ENCODE measurements at regions not wholly inside any gene's neighbourhood (a gene's known extent, or its start where the extent isn't known, plus 50 kb on each side); places are given as distances from the start of the nearest gene placed in this dataset.
A peak's percentile ranks its signal among the peaks of the same experiment; 100 is the strongest.

DNA sequence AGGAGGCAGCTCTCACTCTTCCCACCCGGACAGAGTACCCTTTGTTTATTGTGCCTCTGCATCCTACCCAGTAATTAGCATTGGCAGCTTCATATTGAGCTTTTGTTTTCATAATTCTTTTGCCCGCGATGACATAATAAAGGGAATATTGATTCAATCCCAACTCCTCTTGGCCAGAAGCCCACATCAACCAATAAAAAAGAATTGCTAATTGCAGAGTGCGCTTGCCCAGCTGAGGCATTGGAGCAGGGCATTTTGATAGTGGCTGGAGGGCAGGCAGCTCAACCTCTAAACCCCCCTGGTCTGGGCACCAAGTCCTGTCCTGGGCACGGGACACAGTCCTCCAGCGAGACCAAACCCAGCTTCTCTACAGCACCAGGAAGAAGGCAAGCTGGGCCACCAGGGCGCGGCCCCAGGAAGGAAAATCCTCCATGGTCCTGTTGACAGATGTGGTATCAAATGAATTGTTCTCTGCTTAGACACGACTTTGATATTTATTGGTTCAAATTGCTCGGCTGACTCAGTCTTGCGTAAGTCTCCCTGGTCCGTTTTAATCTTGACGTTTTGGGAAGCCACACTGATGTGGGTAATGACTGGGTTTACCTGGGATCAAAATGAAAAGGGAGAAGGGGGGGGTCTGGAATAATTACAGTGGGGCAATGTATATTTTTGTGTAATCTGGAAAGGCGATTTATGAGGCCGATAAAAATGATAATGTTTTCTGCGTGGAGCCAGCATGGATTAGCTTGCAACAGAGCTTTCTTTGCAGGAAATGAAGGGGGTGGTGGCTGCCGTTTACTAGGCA, 220.7 kb upstream of the MSX2 start:
- H3K9ac ChIP-seq (replicated peaks in 1 of 4; ENCODE audit: extremely low read depth in 1 of 4, low read depth in 3 of 4, low read length in 3 of 4) = no peak overlapping the region
- no peak overlapping the region for H3K27ac ChIP-seq (ENCODE audit: low read depth, low read length)
- H3K4me1 ChIP-seq (replicated peaks in 1 of 4; ENCODE audit: control insufficient read depth in 3 of 4, insufficient read depth in 4 of 4, low read length in 3 of 4) = no peaks in the 10 kb centered on the region
- POLR2A ChIA-PET (ENCODE audit: partially characterized antibody) = no interaction called here
- H2AFZ ChIP-seq (ENCODE audit: low read length) = no peak overlapping the region
- no peak overlapping the region for H4K8ac ChIP-seq (ENCODE audit: extremely low read depth, insufficient read depth, low read length)
- no peak overlapping the region for H2BK120ac ChIP-seq (replicated peaks; ENCODE audit: low read depth, low read length)
- H3K23ac ChIP-seq (ENCODE audit: insufficient read length) = no peak overlapping the region
- CTCF ChIA-PET (ENCODE audit: partially characterized antibody) = interaction anchor here (1.0 to 1.5 kb wide), 2 partner anchors 12 to 84 kb away, joined by 4 to 5 read pairs; no protein-coding TSS in a partner anchor
- H4K20me1 ChIP-seq (replicated peaks in 1 of 2; ENCODE audit: control insufficient read depth in 1 of 2, insufficient read depth in 2 of 2, low read length in 2 of 2) = no peaks in the 10 kb centered on the region
- WGBS, 2 experiments (ENCODE audit: extremely low coverage in 1 of 2, insufficient coverage in 1 of 2, insufficient read length in 1 of 2, insufficient replicate concordance in 2 of 2, low coverage in 1 of 2, low lambda C conversion rate in 2 of 2, missing lambda C conversion rate in 1 of 2) = 85% methylated on average over 17 of the region's 17 CpGs; no CpG with 5 or more reads in 1 of the 2 experiments
- TF ChIP-seq POU5F1 (IDR thresholded peaks at IDR 0.05; ENCODE audit: low read depth, low read length) (no peak), CEBPB (IDR thresholded peaks at IDR 0.05; ENCODE audit: low read depth, low read length) (peak; percentile 43; the same call in 1 of the 2 replicates)
- H2BK20ac ChIP-seq (ENCODE audit: low read length) = no peak overlapping the region
- H3K14ac ChIP-seq (ENCODE audit: insufficient read length) = no peak overlapping the region
- H2AK5ac ChIP-seq (ENCODE audit: low read depth, low read length) = no peak overlapping the region
- no peak overlapping the region for H4K5ac ChIP-seq (ENCODE audit: insufficient read length, low read depth, low read length)
- H3K9me3 ChIP-seq (ENCODE audit: insufficient read depth in 2 of 2, low read depth in 1 of 2, low read length in 1 of 2) = peaks cover 9 to 13% of the 10 kb centered on the region in 2 experiments
- no peak overlapping the region for H3K4me2 ChIP-seq (ENCODE audit: insufficient read depth in 1 of 2, low read depth in 2 of 2, low read length in 2 of 2)
- H2BK5ac ChIP-seq (ENCODE audit: low read depth, low read length) = no peak overlapping the region
- no peak overlapping the region for H3K4ac ChIP-seq (replicated peaks; ENCODE audit: insufficient read length, low read depth, low read length)
- H3K36me3 ChIP-seq (ENCODE audit: control insufficient read depth in 2 of 4, insufficient read depth in 4 of 4, low read length in 3 of 4) = no peaks in the 10 kb centered on the region
- FAIRE-seq (no peak), DNase-seq (ENCODE audit: low read depth in 1 of 2, low spot score in 2 of 2) (no peak)
- H3K23me2 ChIP-seq (ENCODE audit: low read depth, low read length) = no peaks in the 10 kb centered on the region
- H3K18ac ChIP-seq (ENCODE audit: extremely low read depth, low read length) = no peak overlapping the region
- no peak overlapping the region for H2BK12ac ChIP-seq (ENCODE audit: low read depth, low read length)
- H3K4me3 ChIP-seq (ENCODE audit: extremely low read depth in 1 of 4, insufficient read depth in 2 of 4, low read depth in 3 of 4, low read length in 4 of 4) = no peak overlapping the region
- H3K79me2 ChIP-seq (ENCODE audit: control insufficient read depth in 1 of 2, insufficient read depth in 2 of 2, low read length in 2 of 2) = no peaks in the 10 kb centered on the region
- no peak overlapping the region for H2BK15ac ChIP-seq (ENCODE audit: low read length)
- H4K91ac ChIP-seq (replicated peaks; ENCODE audit: insufficient read length, low read length) = no peak overlapping the region
- H3K27me3 ChIP-seq (replicated peaks in 1 of 4; ENCODE audit: control insufficient read depth in 3 of 4, extremely low read depth in 1 of 4, insufficient read depth in 3 of 4, low read length in 3 of 4) = no peaks in the 10 kb centered on the region; a peak in 1 of 7 replicates
- H3K79me1 ChIP-seq (ENCODE audit: low read depth, low read length) = no peaks in the 10 kb centered on the region
- no peak overlapping the region for H3K56ac ChIP-seq (replicated peaks; ENCODE audit: insufficient read length, low read depth, low read length)
